AG04449 (cell line): ENCODE measurements at regions not wholly inside any gene's neighbourhood (a gene's known extent, or its start where the extent isn't known, plus 50 kb on each side); places are given as distances from the start of the nearest gene placed in this dataset.

ENCODE experiments used
- CTCF ChIA-PET: fragments of 350-600 bp; formaldehyde crosslinking; extraction: SDS; loops from one replicate; lab custom pipeline; 2021; ENCODE audit warnings: antibody characterized with exemption; lab: Yijun Ruan, JAX
- POLR2A ChIA-PET: fragments of 400-600, 350-600 bp; formaldehyde crosslinking; extraction: SDS; loops from one replicate; lab custom pipeline; 2020; ENCODE audit warnings: antibody characterized with exemption, inconsistent platforms; lab: Yijun Ruan, JAX
- DNase-seq: peaks from one replicate; pipeline ENCODE4 v3.0.0-alpha.2; 2010; ENCODE audit warnings: low read depth, low spot score
- H3K4me3 ChIP-seq: 2 replicates; pipeline ENCODE4 v1.5.1; 2011; ENCODE audit warnings: low read depth, mild to moderate bottlenecking, control low read depth, low read length
- CTCF ChIP-seq: IDR thresholded peaks from one replicate; pipeline ENCODE4 v1.5.1; 2011; ENCODE audit warnings: mild to moderate bottlenecking, moderate library complexity, low read length, control low read depth, inconsistent platforms; ENCODE audit not compliant: insufficient read depth; ENCODE audit errors: missing control alignments

DNA sequence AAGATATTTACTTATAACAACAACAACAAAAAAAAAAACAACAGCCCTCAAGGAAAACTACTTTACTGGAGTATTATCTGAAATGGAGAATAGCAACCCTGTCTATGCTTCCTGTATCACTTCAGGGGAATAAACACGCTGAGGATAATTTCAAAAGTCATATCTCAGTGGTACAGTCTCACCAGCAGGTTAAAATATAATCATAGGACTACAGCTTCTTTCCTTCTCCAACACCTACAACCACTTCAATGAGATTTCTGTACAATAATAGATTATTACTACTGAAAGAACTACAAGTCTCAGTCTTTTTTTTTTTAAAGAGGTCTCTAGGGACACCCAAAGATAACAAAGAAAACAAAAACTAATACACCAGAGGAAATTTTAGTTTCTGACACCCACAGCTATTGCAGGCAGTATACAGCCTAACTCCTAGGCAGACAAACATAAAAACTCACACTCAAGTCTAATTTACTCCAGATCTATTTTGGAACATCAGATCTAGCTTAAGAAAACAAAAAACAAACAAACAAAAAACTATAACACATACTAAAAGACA lies 268.2 kb downstream of the BCHE start:
- CTCF ChIA-PET = no interaction called here
- no peak overlapping the region for H3K4me3 ChIP-seq
- DNase-seq = no peak
- POLR2A ChIA-PET = no interaction called here
- TF ChIP-seq CTCF = no peak

GRCh38 chr3:165555785-165556184 lies 281.4 kb downstream of the BCHE start:
- TF ChIP-seq CTCF = no peak
- H3K4me3 ChIP-seq = no peak overlapping the region
- CTCF ChIA-PET = no interaction called here
- POLR2A ChIA-PET = no interaction called here
- no peak for DNase-seq

- DNase-seq = no peak
- TF ChIP-seq CTCF = no peak
- no peak overlapping the region for H3K4me3 ChIP-seq
- CTCF ChIA-PET = no interaction called here
- POLR2A ChIA-PET = no interaction called here
These were observed 283.9 kb downstream of the BCHE start for GRCh38 chr3:165553371-165553770.

DNA sequence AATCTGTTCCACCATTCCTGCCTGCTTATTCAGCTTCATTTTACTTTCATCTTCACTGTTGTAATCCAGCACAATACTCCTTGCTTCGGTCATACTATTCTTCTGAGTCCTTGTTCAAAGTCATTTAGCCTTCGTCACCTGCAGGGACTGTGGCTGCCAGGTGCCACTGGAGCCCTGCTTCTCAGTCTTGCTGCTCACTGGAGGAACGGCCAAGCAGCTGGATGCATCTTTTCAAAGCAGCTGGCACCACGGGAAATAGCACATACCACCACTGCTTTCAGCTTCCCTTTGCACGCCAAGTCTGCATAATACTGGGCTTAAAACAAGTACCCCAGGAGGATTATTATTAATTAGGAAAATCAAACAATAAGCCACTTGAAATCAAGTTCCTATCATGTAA lies 287.6 kb downstream of the BCHE start:
- no peak for TF ChIP-seq CTCF
- DNase-seq = no peak
- ChIA-PET CTCF (no interaction called here), POLR2A (no interaction called here)
- no peak overlapping the region for H3K4me3 ChIP-seq

GRCh38 chr3:165549037-165549436 lies 288.2 kb downstream of the BCHE start:
- ChIA-PET CTCF (no interaction called here), POLR2A (no interaction called here)
- TF ChIP-seq CTCF = no peak
- DNase-seq = no peak
- no peak overlapping the region for H3K4me3 ChIP-seq

GRCh38 chr3:165545059-165545458 lies 292.2 kb downstream of the BCHE start:
- no peak overlapping the region for H3K4me3 ChIP-seq
- no peak for DNase-seq
- TF ChIP-seq CTCF = no peak
- ChIA-PET CTCF (no interaction called here), POLR2A (no interaction called here)
